ENCODE measurements at regions not wholly inside any gene's neighbourhood (a gene's known extent, or its start where the extent isn't known, plus 50 kb on each side); places are given as distances from the start of the nearest gene placed in this dataset.

DNA sequence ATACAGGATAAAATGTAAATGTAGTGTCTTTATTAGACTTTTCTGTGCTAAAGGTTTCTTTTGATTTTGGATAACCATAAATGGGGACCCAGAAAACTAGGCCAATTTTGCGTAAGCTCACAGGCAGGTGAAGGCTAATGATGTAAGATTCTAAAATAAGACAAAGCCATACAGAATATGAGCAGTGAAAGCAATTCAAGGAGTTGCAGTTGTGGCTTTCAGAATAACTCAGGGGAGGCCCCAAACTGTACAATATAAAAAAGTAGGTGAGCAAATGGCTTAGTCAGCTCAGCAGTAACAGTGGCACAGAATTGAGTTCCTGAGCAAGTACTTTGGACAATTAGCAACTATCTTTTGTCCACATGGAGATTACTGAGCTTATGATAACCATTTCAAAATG lies 81.7 kb upstream of the NRP1 start:
- TF ChIP-seq, protein P1, sequence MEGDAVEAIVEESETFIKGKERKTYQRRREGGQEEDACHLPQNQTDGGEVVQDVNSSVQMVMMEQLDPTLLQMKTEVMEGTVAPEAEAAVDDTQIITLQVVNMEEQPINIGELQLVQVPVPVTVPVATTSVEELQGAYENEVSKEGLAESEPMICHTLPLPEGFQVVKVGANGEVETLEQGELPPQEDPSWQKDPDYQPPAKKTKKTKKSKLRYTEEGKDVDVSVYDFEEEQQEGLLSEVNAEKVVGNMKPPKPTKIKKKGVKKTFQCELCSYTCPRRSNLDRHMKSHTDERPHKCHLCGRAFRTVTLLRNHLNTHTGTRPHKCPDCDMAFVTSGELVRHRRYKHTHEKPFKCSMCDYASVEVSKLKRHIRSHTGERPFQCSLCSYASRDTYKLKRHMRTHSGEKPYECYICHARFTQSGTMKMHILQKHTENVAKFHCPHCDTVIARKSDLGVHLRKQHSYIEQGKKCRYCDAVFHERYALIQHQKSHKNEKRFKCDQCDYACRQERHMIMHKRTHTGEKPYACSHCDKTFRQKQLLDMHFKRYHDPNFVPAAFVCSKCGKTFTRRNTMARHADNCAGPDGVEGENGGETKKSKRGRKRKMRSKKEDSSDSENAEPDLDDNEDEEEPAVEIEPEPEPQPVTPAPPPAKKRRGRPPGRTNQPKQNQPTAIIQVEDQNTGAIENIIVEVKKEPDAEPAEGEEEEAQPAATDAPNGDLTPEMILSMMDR (conservative IDR thresholded peaks at IDR 0.05 in 1 of 2, IDR thresholded peaks at IDR 0.05 in 1 of 2; ENCODE audit: low read depth in 1 of 2, low read length in 2 of 2): no peak
- TF ChIP-seq EZH2 (IDR thresholded peaks at IDR 0.05; ENCODE audit: low read length, missing control alignments): no peak
